Keratinocyte (primary cell): ENCODE measurements at regions not wholly inside any gene's neighbourhood (a gene's known extent, or its start where the extent isn't known, plus 50 kb on each side); places are given as distances from the start of the nearest gene placed in this dataset.

Experiments used
- DNase-seq: peaks from one replicate; pipeline ENCODE4 v3.0.0-alpha.2; 2011; ENCODE audit warnings: low read depth, missing footprints, low spot score
- FAIRE-seq: peaks from 2 replicates; lab custom pipeline; 2011; peaks lifted over from hg19 to GRCh38; lab: Jason Lieb, UNC
- H2AFZ ChIP-seq: 2 replicates; pipeline ENCODE4 v1.6.0; 2012; ENCODE audit warnings: low read length, control low read depth, inconsistent platforms; ENCODE audit not compliant: control insufficient read depth
- H3K27ac ChIP-seq: 2 replicates; pipeline ENCODE4 v1.5.1; 2011; ENCODE audit warnings: low read length; ENCODE audit not compliant: control insufficient read depth, insufficient read depth
- H3K27me3 ChIP-seq: 3 replicates; pipeline ENCODE4 v1.6.0; 2011; ENCODE audit warnings: low read length; ENCODE audit not compliant: control insufficient read depth, insufficient read depth; ENCODE audit errors: extremely low read depth
- H3K36me3 ChIP-seq, 2 experiments: 2 replicates in 1 of 2; 3 replicates in 1 of 2; pipeline ENCODE4 v1.5.1; 2011; ENCODE audit warnings: low read length in 2 of 2, mild to moderate bottlenecking in 1 of 2; ENCODE audit not compliant: control insufficient read depth in 2 of 2, insufficient read depth in 2 of 2; ENCODE audit errors: extremely low read depth in 1 of 2
- H3K4me1 ChIP-seq: 3 replicates; pipeline ENCODE4 v1.5.1; 2011; ENCODE audit warnings: low read length; ENCODE audit not compliant: control insufficient read depth, insufficient read depth; ENCODE audit errors: extremely low read depth
- H3K4me2 ChIP-seq: 3 replicates; pipeline ENCODE4 v1.6.0; 2011; ENCODE audit warnings: low read depth, low read length; ENCODE audit not compliant: control insufficient read depth, insufficient read depth; ENCODE audit errors: extremely low read depth
- H3K4me3 ChIP-seq, 3 experiments: fragments of 200-600 bp in 1 of 3; sonication (generic) in 1 of 3; 2 replicates in 2 of 3; 3 replicates in 1 of 3; pipeline ENCODE4 v1.5.1; 2011 to 2016; ENCODE audit warnings: low read length in 3 of 3, mild to moderate bottlenecking in 3 of 3, control low read depth in 2 of 3, inconsistent platforms in 1 of 3, low read depth in 1 of 3, mixed read lengths in 1 of 3, mixed run types in 1 of 3, moderate library complexity in 1 of 3; ENCODE audit not compliant: control insufficient read depth in 2 of 3, insufficient read depth in 2 of 3; ENCODE audit errors: extremely low read depth in 1 of 3
- H3K79me2 ChIP-seq: 2 replicates; pipeline ENCODE4 v1.6.0; 2012; ENCODE audit warnings: low read length; ENCODE audit not compliant: control insufficient read depth, insufficient read depth
- H3K9ac ChIP-seq: 3 replicates; pipeline ENCODE4 v1.6.0; 2011; ENCODE audit warnings: low read length; ENCODE audit not compliant: control insufficient read depth, insufficient read depth; ENCODE audit errors: extremely low read depth
- H3K9me1 ChIP-seq: 3 replicates; pipeline ENCODE4 v1.6.0; 2011; ENCODE audit warnings: low read length; ENCODE audit not compliant: control insufficient read depth, insufficient read depth; ENCODE audit errors: extremely low read depth
- H3K9me3 ChIP-seq: 2 replicates; pipeline ENCODE4 v1.5.1; 2012; ENCODE audit warnings: low read depth, low read length; ENCODE audit not compliant: control insufficient read depth
- H4K20me1 ChIP-seq: 3 replicates; pipeline ENCODE4 v1.6.0; 2011; ENCODE audit warnings: low read length; ENCODE audit not compliant: control insufficient read depth, insufficient read depth; ENCODE audit errors: extremely low read depth
- EZH2 ChIP-seq: IDR thresholded peaks from one replicate; pipeline ENCODE4 v1.6.1; 2012; ENCODE audit warnings: inconsistent platforms, mild to moderate bottlenecking, low read length, moderate library complexity
- dilution Hi-C: fragments of 300-500 bp; cut with MboI; formaldehyde crosslinking; loops from one replicate; pipeline ENCODE4 v1.7.0; 2020; ENCODE audit warnings: low sequenced_read_pairs; ENCODE audit not compliant: extremely low pct_ligation_motif_present
- TF ChIP-seq, protein P1 (sequence below), 3 experiments: IDR thresholded peaks in 1 of 3; conservative IDR thresholded peaks in 1 of 3; optimal IDR thresholded peaks in 1 of 3; 2 replicates in 2 of 3; 3 replicates in 1 of 3; pipeline versions ENCODE3 to v1.5.1; 2011; ENCODE audit warnings: low read length in 3 of 3, mild to moderate bottlenecking in 3 of 3, moderate library complexity in 2 of 3, control low read depth in 1 of 3, inconsistent platforms in 1 of 3; ENCODE audit not compliant: insufficient read depth in 2 of 3; ENCODE audit errors: extremely low read depth in 1 of 3

DNA sequence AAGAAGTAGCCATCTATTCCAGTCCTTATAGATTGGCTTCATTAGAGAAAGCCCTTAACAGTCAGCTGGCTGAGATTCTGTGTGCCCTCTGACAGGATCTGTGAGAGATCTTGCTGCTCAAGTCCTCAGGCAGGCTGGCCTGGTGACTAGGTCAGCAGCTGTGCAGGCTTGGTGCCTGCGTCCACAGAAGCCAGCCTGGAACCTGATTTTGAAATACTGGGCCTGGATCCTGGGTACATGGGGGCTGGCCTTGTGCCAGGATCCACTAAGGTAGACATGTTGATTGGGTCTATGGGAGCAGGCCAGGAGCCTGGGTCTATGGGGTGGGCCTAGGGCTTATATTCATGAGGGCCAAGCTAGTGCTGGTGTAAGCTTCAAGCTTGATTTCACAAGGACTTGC, 381.8 kb upstream of the MARCKS start:
- no peak overlapping the region for H3K4me2 ChIP-seq
- no peak overlapping the region for H3K9ac ChIP-seq
- no peaks in the 10 kb centered on the region for H3K4me1 ChIP-seq
- FAIRE-seq (peak; percentile 48), DNase-seq (no peak)
- no peak overlapping the region for H3K27ac ChIP-seq
- no peaks in the 10 kb centered on the region for H3K36me3 ChIP-seq
- H3K4me3 ChIP-seq: no peak overlapping the region
- no peaks in the 10 kb centered on the region for H4K20me1 ChIP-seq
- no peaks in the 10 kb centered on the region for H3K27me3 ChIP-seq
- TF ChIP-seq, protein P1, sequence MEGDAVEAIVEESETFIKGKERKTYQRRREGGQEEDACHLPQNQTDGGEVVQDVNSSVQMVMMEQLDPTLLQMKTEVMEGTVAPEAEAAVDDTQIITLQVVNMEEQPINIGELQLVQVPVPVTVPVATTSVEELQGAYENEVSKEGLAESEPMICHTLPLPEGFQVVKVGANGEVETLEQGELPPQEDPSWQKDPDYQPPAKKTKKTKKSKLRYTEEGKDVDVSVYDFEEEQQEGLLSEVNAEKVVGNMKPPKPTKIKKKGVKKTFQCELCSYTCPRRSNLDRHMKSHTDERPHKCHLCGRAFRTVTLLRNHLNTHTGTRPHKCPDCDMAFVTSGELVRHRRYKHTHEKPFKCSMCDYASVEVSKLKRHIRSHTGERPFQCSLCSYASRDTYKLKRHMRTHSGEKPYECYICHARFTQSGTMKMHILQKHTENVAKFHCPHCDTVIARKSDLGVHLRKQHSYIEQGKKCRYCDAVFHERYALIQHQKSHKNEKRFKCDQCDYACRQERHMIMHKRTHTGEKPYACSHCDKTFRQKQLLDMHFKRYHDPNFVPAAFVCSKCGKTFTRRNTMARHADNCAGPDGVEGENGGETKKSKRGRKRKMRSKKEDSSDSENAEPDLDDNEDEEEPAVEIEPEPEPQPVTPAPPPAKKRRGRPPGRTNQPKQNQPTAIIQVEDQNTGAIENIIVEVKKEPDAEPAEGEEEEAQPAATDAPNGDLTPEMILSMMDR (optimal IDR thresholded peaks at IDR 0.05 in 1 of 3, IDR thresholded peaks at IDR 0.05 in 1 of 3, conservative IDR thresholded peaks at IDR 0.05 in 1 of 3; ENCODE audit: extremely low read depth in 1 of 3, insufficient read depth in 2 of 3, low read length in 3 of 3): no peak
- TF ChIP-seq EZH2: no peak
- H3K9me3 ChIP-seq: no peaks in the 10 kb centered on the region
- no peak overlapping the region for H2AFZ ChIP-seq
- dilution Hi-C loops: no loop called here
- no peaks in the 10 kb centered on the region for H3K79me2 ChIP-seq
- no peaks in the 10 kb centered on the region for H3K9me1 ChIP-seq

DNA sequence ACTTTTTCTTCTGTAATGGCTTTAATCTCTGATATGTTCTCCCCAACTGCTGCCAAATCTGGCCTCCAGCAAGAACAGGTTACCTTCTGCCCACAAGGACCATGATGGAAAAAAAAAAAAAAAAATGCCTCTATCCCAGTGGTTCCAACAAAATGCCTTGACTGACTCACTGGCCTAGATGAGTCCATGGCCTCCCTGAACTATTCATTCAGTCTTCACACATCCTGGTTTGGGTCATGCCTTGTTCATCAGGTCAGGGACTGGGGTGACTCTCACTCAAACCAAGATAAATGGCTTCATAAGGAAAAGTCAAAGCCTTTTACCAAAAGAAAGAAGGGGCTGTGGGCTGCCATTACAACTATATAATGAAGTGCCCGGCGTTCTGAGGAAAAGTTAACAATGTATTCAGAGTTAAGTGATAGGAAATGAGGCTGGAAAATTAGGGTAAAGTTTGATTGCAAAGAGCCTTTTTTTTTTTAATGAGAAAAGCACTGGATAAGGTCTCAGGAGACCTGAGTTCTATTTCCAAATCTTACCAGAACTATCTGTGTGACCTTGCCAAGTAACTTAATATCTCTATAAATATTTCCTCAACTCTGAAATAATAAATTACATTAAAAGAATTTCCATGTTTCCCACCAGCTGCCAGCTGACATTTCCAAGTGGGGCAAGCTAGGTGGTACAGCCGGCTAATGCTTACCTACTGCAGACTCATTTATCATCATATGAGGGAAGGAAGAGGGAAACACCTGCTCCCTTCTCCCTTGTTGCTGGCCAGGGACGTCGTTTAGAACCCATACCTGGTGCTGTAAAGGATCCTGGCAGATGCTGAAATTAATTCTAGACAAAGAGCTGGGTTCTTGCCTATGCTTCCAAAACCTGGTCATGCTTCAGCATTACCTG, 380.0 kb upstream of the MARCKS start:
- Histone ChIP-seq H2AFZ (no peak overlapping the region), H3K79me2 (no peaks in the 10 kb centered on the region), H3K4me1 (no peaks in the 10 kb centered on the region), H3K27ac (no peak overlapping the region), H3K4me3 (no peak overlapping the region), H4K20me1 (no peaks in the 10 kb centered on the region), H3K9me3 (no peaks in the 10 kb centered on the region), H3K27me3 (no peaks in the 10 kb centered on the region), H3K9me1 (no peaks in the 10 kb centered on the region), H3K4me2 (no peak overlapping the region), H3K36me3 (no peaks in the 10 kb centered on the region), H3K9ac (no peak overlapping the region)
- no peak for DNase-seq
- no peak for FAIRE-seq
- dilution Hi-C loops: no loop called here
- TF ChIP-seq EZH2: no peak
- TF ChIP-seq, protein P1 (optimal IDR thresholded peaks at IDR 0.05 in 1 of 3, IDR thresholded peaks at IDR 0.05 in 1 of 3, conservative IDR thresholded peaks at IDR 0.05 in 1 of 3; ENCODE audit: extremely low read depth in 1 of 3, insufficient read depth in 2 of 3, low read length in 3 of 3): no peak
